PC-3 (cell line): ENCODE measurements at regions not wholly inside any gene's neighbourhood (a gene's known extent, or its start where the extent isn't known, plus 50 kb on each side); places are given as distances from the start of the nearest gene placed in this dataset.

Experiments used
- EZH2phosphoT487 ChIP-seq: fragments of 300-600 bp; sonication (generic); IDR thresholded peaks from 2 replicates; pipeline ENCODE4 v1.6.1; 2018; ENCODE audit warnings: mild to moderate bottlenecking, antibody characterized with exemption, low read length, borderline replicate concordance
- TF ChIP-seq, protein P1 (sequence below): fragments of 300-600 bp; sonication (generic); conservative IDR thresholded peaks from 2 replicates; pipeline ENCODE4 v1.5.1; 2017; ENCODE audit warnings: antibody characterized with exemption, low read depth, mild to moderate bottlenecking, low read length

- TF ChIP-seq, protein P1, sequence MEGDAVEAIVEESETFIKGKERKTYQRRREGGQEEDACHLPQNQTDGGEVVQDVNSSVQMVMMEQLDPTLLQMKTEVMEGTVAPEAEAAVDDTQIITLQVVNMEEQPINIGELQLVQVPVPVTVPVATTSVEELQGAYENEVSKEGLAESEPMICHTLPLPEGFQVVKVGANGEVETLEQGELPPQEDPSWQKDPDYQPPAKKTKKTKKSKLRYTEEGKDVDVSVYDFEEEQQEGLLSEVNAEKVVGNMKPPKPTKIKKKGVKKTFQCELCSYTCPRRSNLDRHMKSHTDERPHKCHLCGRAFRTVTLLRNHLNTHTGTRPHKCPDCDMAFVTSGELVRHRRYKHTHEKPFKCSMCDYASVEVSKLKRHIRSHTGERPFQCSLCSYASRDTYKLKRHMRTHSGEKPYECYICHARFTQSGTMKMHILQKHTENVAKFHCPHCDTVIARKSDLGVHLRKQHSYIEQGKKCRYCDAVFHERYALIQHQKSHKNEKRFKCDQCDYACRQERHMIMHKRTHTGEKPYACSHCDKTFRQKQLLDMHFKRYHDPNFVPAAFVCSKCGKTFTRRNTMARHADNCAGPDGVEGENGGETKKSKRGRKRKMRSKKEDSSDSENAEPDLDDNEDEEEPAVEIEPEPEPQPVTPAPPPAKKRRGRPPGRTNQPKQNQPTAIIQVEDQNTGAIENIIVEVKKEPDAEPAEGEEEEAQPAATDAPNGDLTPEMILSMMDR, result no peak
- no peak for TF ChIP-seq EZH2phosphoT487
These were observed 94.7 kb upstream of the SLC22A11 start for GRCh38 chr11:64461081-64461480.
